K562 (cell line): ENCODE measurements at regions not wholly inside any gene's neighbourhood (a gene's known extent, or its start where the extent isn't known, plus 50 kb on each side); places are given as distances from the start of the nearest gene placed in this dataset.

ENCODE experiments used
- ELF2 ChIP-seq: fragments of 250-450 bp; sonication (Bioruptor Pico); IDR thresholded peaks from 2 replicates; pipeline ENCODE4 v1.5.0; 2021; ENCODE audit warnings: mild to moderate bottlenecking
- HDAC6 ChIP-seq: IDR thresholded peaks from 2 replicates; pipeline ENCODE4 v1.6.1; 2012; ENCODE audit warnings: low read depth, mild to moderate bottlenecking, control low read depth, inconsistent platforms, low read length, moderate library complexity
- KAT2B ChIP-seq: IDR thresholded peaks from one replicate; pipeline ENCODE4 v1.6.1; 2012; ENCODE audit warnings: low read depth, mild to moderate bottlenecking, control low read depth, inconsistent platforms, low read length, moderate library complexity
- KAT8 ChIP-seq: fragments of 450-650 bp; IDR thresholded peaks from 2 replicates; pipeline ENCODE4 v1.6.1; 2016; ENCODE audit warnings: low read depth, mild to moderate bottlenecking
- RBM22 ChIP-seq: fragments of 200-400 bp; formaldehyde crosslinking; IDR thresholded peaks from 2 replicates; pipeline ENCODE4 v1.6.1; 2018; ENCODE audit warnings: low read length, low read depth; ENCODE audit not compliant: poor library complexity, severe bottlenecking
- ZBTB7A ChIP-seq: IDR thresholded peaks from 2 replicates; pipeline ENCODE4 v1.6.1; 2011; ENCODE audit warnings: low read depth, mild to moderate bottlenecking, low read length, moderate library complexity, borderline replicate concordance; ENCODE audit not compliant: control insufficient read depth
- ZSCAN29 ChIP-seq: fragments of 450-650 bp; IDR thresholded peaks from 2 replicates; pipeline ENCODE4 v1.6.1; 2017
- TF ChIP-seq, protein P1 (sequence below): sonication (generic); formaldehyde crosslinking; IDR thresholded peaks from 2 replicates; pipeline ENCODE4 v1.8.1; 2023; ENCODE audit warnings: mild to moderate bottlenecking, missing genetic modification reagents

DNA sequence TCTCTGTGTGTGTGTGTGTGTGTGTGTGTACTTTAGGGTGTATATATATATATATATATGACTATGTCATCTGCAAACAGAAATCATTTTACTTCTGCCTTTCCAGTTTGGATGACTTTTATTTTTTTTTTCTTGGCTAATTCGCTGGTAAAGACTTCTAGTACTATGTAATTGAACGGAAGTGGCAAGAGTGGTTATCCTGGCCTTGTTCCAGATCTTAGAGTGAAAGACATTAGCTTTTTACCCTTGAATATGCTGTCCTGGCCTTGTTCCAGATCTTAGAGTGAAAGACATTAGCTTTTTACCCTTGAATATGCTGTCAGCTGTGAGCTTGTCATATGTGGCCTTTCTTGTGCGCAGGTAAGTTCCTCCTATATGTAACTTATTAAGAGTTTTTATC, 72.7 kb upstream of the MYOCD start:
- TF ChIP-seq KAT2B (no peak), HDAC6 (no peak), KAT8 (no peak), ZBTB7A (no peak), ELF2 (CRISPR knock-in tag) (no peak), ZSCAN29 (no peak), RBM22 (no peak)
- TF ChIP-seq, protein P1, sequence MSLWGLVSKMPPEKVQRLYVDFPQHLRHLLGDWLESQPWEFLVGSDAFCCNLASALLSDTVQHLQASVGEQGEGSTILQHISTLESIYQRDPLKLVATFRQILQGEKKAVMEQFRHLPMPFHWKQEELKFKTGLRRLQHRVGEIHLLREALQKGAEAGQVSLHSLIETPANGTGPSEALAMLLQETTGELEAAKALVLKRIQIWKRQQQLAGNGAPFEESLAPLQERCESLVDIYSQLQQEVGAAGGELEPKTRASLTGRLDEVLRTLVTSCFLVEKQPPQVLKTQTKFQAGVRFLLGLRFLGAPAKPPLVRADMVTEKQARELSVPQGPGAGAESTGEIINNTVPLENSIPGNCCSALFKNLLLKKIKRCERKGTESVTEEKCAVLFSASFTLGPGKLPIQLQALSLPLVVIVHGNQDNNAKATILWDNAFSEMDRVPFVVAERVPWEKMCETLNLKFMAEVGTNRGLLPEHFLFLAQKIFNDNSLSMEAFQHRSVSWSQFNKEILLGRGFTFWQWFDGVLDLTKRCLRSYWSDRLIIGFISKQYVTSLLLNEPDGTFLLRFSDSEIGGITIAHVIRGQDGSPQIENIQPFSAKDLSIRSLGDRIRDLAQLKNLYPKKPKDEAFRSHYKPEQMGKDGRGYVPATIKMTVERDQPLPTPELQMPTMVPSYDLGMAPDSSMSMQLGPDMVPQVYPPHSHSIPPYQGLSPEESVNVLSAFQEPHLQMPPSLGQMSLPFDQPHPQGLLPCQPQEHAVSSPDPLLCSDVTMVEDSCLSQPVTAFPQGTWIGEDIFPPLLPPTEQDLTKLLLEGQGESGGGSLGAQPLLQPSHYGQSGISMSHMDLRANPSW (CRISPR knock-in tag): no peak
